ENCODE measurements at regions not wholly inside any gene's neighbourhood (a gene's known extent, or its start where the extent isn't known, plus 50 kb on each side); places are given as distances from the start of the nearest gene placed in this dataset.
"Not testable (repeated sequence)": the region's sequence is repeated elsewhere in the genome, so short reads cannot be mapped to it uniquely, and the experiment has no call there.

DNA sequence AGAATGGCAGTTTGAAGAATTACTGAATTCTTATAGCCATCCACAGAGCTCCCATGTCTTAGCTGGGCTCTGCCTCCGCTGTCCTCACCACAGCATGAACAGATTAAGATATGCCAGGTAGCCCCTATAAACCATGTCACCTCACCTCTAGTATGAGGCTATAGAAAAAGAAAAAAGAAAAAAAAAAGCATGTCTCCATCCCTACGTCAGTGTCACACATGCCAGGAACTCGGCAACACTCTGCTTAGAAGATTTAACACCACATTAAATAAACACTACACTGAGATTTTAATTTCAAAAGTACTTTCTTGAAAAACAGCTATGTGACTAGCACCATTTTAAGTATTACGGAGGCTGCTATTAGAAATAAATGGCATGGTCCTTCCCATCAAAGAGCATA lies 149.4 kb downstream of the CAPZA3 start:
- TF ChIP-seq, protein P1, sequence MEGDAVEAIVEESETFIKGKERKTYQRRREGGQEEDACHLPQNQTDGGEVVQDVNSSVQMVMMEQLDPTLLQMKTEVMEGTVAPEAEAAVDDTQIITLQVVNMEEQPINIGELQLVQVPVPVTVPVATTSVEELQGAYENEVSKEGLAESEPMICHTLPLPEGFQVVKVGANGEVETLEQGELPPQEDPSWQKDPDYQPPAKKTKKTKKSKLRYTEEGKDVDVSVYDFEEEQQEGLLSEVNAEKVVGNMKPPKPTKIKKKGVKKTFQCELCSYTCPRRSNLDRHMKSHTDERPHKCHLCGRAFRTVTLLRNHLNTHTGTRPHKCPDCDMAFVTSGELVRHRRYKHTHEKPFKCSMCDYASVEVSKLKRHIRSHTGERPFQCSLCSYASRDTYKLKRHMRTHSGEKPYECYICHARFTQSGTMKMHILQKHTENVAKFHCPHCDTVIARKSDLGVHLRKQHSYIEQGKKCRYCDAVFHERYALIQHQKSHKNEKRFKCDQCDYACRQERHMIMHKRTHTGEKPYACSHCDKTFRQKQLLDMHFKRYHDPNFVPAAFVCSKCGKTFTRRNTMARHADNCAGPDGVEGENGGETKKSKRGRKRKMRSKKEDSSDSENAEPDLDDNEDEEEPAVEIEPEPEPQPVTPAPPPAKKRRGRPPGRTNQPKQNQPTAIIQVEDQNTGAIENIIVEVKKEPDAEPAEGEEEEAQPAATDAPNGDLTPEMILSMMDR (IDR thresholded peaks at IDR 0.05; ENCODE audit: low read depth, low read length): no peak
- no peak overlapping the region for H3K4me3 ChIP-seq (ENCODE audit: low read depth, low read length)

DNA sequence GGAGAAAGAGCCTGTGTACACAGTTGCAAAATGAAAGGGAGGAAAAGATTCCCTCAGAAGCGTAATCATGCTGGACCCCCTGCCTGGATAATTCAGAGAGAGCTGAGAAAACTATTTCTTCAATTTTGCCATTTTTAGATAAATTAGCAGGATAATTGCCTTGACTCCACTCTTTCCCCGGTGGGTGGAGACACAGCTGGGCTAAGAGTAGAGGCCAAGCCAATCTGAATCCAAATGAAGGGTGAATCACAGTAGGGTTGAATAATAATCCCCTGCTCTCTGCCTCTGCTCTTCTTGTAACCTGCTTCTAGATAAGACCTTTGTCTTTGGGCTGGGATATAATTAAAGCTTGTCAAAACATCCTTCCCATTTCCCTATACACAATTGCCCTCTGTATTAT lies 150.1 kb downstream of the CAPZA3 start:
- no peak overlapping the region for H3K4me3 ChIP-seq (ENCODE audit: low read depth, low read length)
- TF ChIP-seq, protein P1 (IDR thresholded peaks at IDR 0.05; ENCODE audit: low read depth, low read length): no peak

DNA sequence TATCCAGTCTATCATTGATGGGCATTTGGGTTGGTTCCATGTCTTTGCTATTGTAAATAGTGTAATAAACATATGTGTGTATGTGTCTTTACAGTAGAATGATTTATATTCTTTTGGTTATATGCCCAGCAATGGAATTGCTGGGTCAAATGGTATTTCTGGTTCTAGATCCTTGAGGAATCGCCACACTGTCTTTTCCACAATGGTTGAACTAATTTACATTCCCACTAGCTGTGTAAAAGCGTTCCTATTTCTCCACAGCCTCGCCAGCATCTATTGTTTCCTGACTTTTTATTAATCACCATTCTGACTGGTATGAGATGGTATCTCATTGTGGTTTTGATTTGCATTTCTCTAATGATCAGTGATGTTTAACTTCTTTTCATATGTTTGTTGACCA lies 152.7 kb downstream of the CAPZA3 start:
- not testable (repeated sequence) for H3K4me3 ChIP-seq (ENCODE audit: low read depth, low read length)

DNA sequence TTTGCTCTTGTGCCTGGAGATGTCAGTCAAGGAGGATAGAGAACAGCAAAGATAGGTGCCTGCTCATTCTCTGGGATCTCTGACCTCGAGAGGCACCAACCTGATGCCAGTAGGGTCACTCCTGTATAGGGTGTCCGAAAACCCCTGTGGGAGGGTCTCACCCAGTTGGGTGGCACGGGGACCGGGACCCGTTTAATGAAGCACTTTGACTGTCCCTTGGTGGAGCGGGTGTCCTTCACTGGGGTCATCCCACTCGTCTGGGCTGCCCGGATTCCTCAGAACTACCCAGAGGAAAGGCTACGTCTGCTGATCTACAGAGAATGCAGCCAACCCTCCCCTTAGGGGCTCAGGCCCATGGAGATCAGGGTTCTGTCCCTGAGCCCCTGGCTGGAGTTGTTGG lies 157.6 kb downstream of the CAPZA3 start:
- TF ChIP-seq, protein P1 (IDR thresholded peaks at IDR 0.05; ENCODE audit: low read depth, low read length): no peak
- no peak overlapping the region for H3K4me3 ChIP-seq (ENCODE audit: low read depth, low read length)

DNA sequence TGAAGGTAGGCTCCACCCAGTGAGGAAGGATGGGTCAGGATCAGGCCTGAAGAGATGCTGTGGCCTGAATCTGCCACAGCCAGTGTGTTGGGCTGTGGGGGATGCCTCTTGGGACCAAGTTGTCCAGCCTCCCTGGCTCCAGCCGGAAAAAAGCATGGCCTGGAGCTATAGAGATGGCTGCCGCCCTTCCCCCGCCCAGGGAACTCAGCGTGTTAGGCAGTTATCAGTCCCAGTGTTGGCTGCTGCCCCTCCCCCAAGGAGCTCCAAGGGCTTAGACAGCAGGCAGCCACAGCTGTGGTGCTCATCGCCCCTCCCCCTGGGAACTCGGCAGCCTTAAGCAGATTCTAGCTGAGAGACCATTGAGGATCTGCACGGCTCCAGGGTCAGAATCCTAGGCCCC lies 158.0 kb downstream of the CAPZA3 start:
- TF ChIP-seq, protein P1 (IDR thresholded peaks at IDR 0.05; ENCODE audit: low read depth, low read length): no peak
- no peak overlapping the region for H3K4me3 ChIP-seq (ENCODE audit: low read depth, low read length)

DNA sequence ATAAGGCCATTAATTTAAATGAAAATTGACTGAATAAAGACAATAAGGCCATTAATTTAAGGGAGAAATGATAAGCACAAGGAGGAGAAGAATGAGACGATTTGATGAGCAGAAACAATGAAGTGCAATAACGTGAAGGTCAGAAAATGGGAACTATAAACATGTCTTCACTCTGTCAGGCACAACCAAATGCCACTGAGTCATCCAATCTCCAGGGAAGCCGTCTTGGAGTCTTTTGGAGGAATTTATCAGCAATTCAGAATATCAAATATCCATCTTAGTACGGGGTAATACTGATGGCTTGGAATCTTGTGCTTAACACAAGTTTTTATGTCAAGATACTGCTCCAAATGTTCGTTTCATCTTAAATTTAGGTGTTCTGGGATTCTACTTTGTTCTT lies 159.9 kb downstream of the CAPZA3 start:
- TF ChIP-seq, protein P1 (IDR thresholded peaks at IDR 0.05; ENCODE audit: low read depth, low read length): no peak
- H3K4me3 ChIP-seq (ENCODE audit: low read depth, low read length): no peak overlapping the region

DNA sequence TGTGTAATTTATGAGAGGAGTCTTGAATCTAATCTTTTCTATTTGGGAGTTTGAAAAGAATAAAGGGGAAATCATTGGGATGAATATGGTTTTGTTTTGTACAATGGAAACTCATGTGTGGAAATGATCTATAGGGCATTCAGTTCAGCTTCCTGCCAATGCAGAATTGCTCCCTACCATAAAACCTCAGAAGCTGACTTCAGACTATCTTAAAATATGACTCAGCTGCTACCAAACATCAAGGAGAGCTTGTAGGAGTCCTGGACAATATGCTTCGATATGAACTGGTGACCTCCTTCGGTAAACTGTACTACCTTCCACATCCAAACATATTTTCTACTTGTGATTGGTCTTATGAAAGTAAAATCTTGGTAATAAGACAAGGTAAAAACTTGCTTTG lies 160.6 kb downstream of the CAPZA3 start:
- TF ChIP-seq, protein P1 (IDR thresholded peaks at IDR 0.05; ENCODE audit: low read depth, low read length): no peak
- no peak overlapping the region for H3K4me3 ChIP-seq (ENCODE audit: low read depth, low read length)

DNA sequence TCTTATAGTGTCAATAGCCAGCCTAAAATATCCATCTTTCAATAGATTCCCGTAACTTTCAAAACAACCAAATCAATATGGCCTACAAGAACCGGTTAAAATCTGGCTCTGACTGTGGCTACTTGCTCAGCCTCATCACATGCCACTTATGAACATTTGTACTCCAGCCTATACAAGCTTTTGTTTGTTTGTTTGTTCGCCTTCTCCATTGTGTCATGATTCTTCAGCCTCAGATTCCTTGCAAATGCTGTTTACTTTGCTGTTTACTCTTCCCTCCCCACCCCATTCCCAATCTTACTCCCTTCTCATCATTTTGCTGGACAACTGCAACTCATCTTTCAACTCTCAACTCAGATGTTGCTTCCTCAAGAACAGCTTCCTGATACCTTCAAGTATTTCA lies 161.2 kb downstream of the CAPZA3 start:
- TF ChIP-seq, protein P1 (IDR thresholded peaks at IDR 0.05; ENCODE audit: low read depth, low read length): no peak
- H3K4me3 ChIP-seq (ENCODE audit: low read depth, low read length): no peak overlapping the region

Data from WI38 (cell line).